GM10266 (cell line): ENCODE measurements at regions not wholly inside any gene's neighbourhood (a gene's known extent, or its start where the extent isn't known, plus 50 kb on each side); places are given as distances from the start of the nearest gene placed in this dataset.
"Not testable (repeated sequence)": the region's sequence is repeated elsewhere in the genome, so short reads cannot be mapped to it uniquely, and the experiment has no call there.

Experiments used
- DNase-seq: peaks from one replicate; pipeline ENCODE4 v3.0.0; 2012; ENCODE audit errors: extremely low spot score
- CTCF ChIP-seq: IDR thresholded peaks from 2 replicates; pipeline ENCODE4 v1.5.1; 2012; ENCODE audit warnings: mild to moderate bottlenecking, low read depth; ENCODE audit not compliant: control insufficient read depth, insufficient read depth; ENCODE audit errors: missing control alignments

- DNase-seq = no peak
- no peak for TF ChIP-seq CTCF
Measured at GRCh38 chr1:56097713-56098112, 481.6 kb downstream of the PLPP3 start.

GRCh38 chr1:56095696-56096665 is 483.4 kb downstream of the PLPP3 start:
- DNase-seq = no peak

GRCh38 chr1:56094168-56094567 is 485.2 kb downstream of the PLPP3 start:
- no peak for DNase-seq
- TF ChIP-seq CTCF = no peak

More at GRCh38 chr1:56095696-56096665, 483.4 kb downstream of the PLPP3 start:
- TF ChIP-seq CTCF = no peak

- no peak for DNase-seq
- no peak for TF ChIP-seq CTCF
Measured at GRCh38 chr1:56092684-56093570, 486.4 kb downstream of the PLPP3 start.

- not testable (repeated sequence) for DNase-seq
Measured at GRCh38 chr1:56089826-56090225, 489.5 kb downstream of the PLPP3 start.

- DNase-seq = no peak
- no peak for TF ChIP-seq CTCF
Measured at GRCh38 chr1:56084246-56084645, 495.1 kb downstream of the PLPP3 start.

GRCh38 chr1:56081736-56082135 is 497.6 kb downstream of the PLPP3 start:
- no peak for DNase-seq
- TF ChIP-seq CTCF = no peak
